PC-9 (cell line): ENCODE measurements at regions not wholly inside any gene's neighbourhood (a gene's known extent, or its start where the extent isn't known, plus 50 kb on each side); places are given as distances from the start of the nearest gene placed in this dataset.
A peak's percentile ranks its signal among the peaks of the same experiment; 100 is the strongest.

ENCODE experiments used
- BruUV-seq: library from RNA; stranded (reverse); fragments of 400-500 nt; replicated peaks from 2 replicates; lab custom pipeline; 2021; lab: Mats Ljungman, UMichigan
- CTCF ChIA-PET: fragments of 300-600 bp; sonication (Branson Sonifier 250); formaldehyde crosslinking; loops from one replicate; lab custom pipeline; 2022; ENCODE audit warnings: antibody characterized with exemption; lab: Charles Lee
- POLR2A ChIA-PET: fragments of 300-600 bp; sonication (Branson Sonifier 250); formaldehyde crosslinking; loops from one replicate; lab custom pipeline; 2022; ENCODE audit warnings: antibody characterized with exemption; ENCODE audit not compliant: unreplicated experiment; lab: Charles Lee
- DNase-seq, 2 experiments: peaks; one replicate each; pipeline versions ENCODE4 v3.0.0 to v3.0.0-alpha.2; 2015 to 2022; ENCODE audit warnings: mixed read lengths in 1 of 2
- H2AFZ ChIP-seq: fragments of 200-600 bp; sonication (generic); 2 replicates; pipeline ENCODE4 v1.8.1; 2017; ENCODE audit warnings: antibody characterized with exemption
- H3F3A ChIP-seq: fragments of 200-600 bp; sonication (generic); 2 replicates; pipeline ENCODE4 v1.8.1; 2017; ENCODE audit warnings: antibody characterized with exemption, mild to moderate bottlenecking, low read depth; ENCODE audit not compliant: insufficient read depth
- H3K27ac ChIP-seq: fragments of 200-600 bp; sonication (generic); 2 replicates; pipeline ENCODE4 v1.6.1; 2016; ENCODE audit warnings: mixed run types
- H3K27me3 ChIP-seq: fragments of 200-600 bp; sonication (generic); 2 replicates; pipeline ENCODE4 v1.6.1; 2016; ENCODE audit warnings: low read depth, mixed run types; ENCODE audit not compliant: insufficient read depth
- H3K36me3 ChIP-seq: fragments of 200-600 bp; sonication (generic); 2 replicates; pipeline ENCODE4 v1.6.1; 2016; ENCODE audit warnings: low read depth, mixed run types
- H3K4me1 ChIP-seq: fragments of 200-600 bp; sonication (generic); replicated peaks from 2 replicates; pipeline ENCODE4 v1.6.1; 2016; ENCODE audit warnings: mixed run types; ENCODE audit not compliant: insufficient read depth
- H3K4me2 ChIP-seq: fragments of 200-600 bp; sonication (generic); 2 replicates; pipeline ENCODE4 v1.6.1; 2017; ENCODE audit warnings: mixed run types
- H3K4me3 ChIP-seq: fragments of 200-600 bp; sonication (generic); 2 replicates; pipeline ENCODE4 v1.6.1; 2016; ENCODE audit warnings: mixed run types
- H3K79me2 ChIP-seq: fragments of 200-600 bp; sonication (generic); 2 replicates; pipeline ENCODE4 v1.6.1; 2017; ENCODE audit warnings: low read depth, mixed run types
- H3K9me2 ChIP-seq: fragments of 200-600 bp; sonication (generic); 2 replicates; pipeline ENCODE4 v1.8.1; 2017; ENCODE audit warnings: mild to moderate bottlenecking; ENCODE audit not compliant: insufficient read depth
- H3K9me3 ChIP-seq: fragments of 200-600 bp; sonication (generic); 2 replicates; pipeline ENCODE4 v1.8.1; 2016; ENCODE audit warnings: low read depth; ENCODE audit not compliant: insufficient read depth
- H4K20me1 ChIP-seq: fragments of 200-600 bp; sonication (generic); 2 replicates; pipeline ENCODE4 v1.8.1; 2017; ENCODE audit not compliant: insufficient read depth
- CTCF ChIP-seq: fragments of 200-600 bp; sonication (generic); conservative IDR thresholded peaks from 2 replicates; pipeline ENCODE4 v1.6.1; 2017; ENCODE audit warnings: mixed run types, antibody characterized with exemption, mild to moderate bottlenecking, moderate library complexity
- EZH2 ChIP-seq: fragments of 200-600 bp; sonication (generic); IDR thresholded peaks from 2 replicates; pipeline ENCODE4 v1.8.0; 2017; ENCODE audit warnings: antibody characterized with exemption, low read depth
- intact Hi-C: fragments of 100-400 bp; cut with micrococcal nuclease; formaldehyde crosslinking; loops from one replicate; pipeline ENCODE4 v1.10.0; 2022; ENCODE audit not compliant: unreplicated experiment

- Histone ChIP-seq H3K27me3 (no peaks in the 10 kb centered on the region), H3K4me2 (no peak overlapping the region)
- POLR2A ChIA-PET: interaction anchor here (0.6 to 0.7 kb wide), 2 partner anchors 11 to 104 kb away, joined by 4 to 6 read pairs; no protein-coding TSS in a partner anchor
Observed at GRCh38 chr1:199794105-199794863, 233.2 kb upstream of the NR5A2 start.

GRCh38 chr1:199799116-199799515 lies 228.4 kb upstream of the NR5A2 start:
- Histone ChIP-seq H3K4me1 (0 out of 2 replicates have a peak, but pooled peaks cover under 1% of the 10 kb centered on the region), H3K4me3 (no peak overlapping the region), H3K9me2 (peaks cover 5% of the 10 kb centered on the region; the same call in 1 of the 2 replicates), H3K9me3 (no peaks in the 10 kb centered on the region), H3K4me2 (no peak overlapping the region), H3K79me2 (no peaks in the 10 kb centered on the region), H3K27ac (no peak overlapping the region), H2AFZ (no peak overlapping the region), H3K27me3 (no peaks in the 10 kb centered on the region), H4K20me1 (no peaks in the 10 kb centered on the region), H3K36me3 (no peaks in the 10 kb centered on the region), H3F3A (no peaks in the 10 kb centered on the region)
- CTCF ChIA-PET: no interaction called here
- DNase-seq: no peak
- TF ChIP-seq EZH2 (no peak), CTCF (no peak)
- intact Hi-C loops: no loop called here
- POLR2A ChIA-PET: no interaction called here
- no TSS peak for BruUV-seq

More at GRCh38 chr1:199794105-199794863, 233.2 kb upstream of the NR5A2 start:
- BruUV-seq: no TSS peak
- no peak for DNase-seq
- Histone ChIP-seq H2AFZ (peak overlapping the region; percentile 25), H3K36me3 (no peaks in the 10 kb centered on the region), H3K4me1 (0 out of 2 replicates have a peak, but pooled peaks cover 3% of the 10 kb centered on the region), H3K27ac (no peak overlapping the region), H3K4me3 (no peak overlapping the region), H3K79me2 (no peaks in the 10 kb centered on the region), H3K9me3 (no peaks in the 10 kb centered on the region), H3F3A (no peaks in the 10 kb centered on the region), H3K9me2 (no peaks in the 10 kb centered on the region), H4K20me1 (no peaks in the 10 kb centered on the region)
- TF ChIP-seq CTCF (no peak), EZH2 (no peak)
- intact Hi-C loops: no loop called here
- CTCF ChIA-PET: no interaction called here

- H2AFZ ChIP-seq: no peak overlapping the region
- no peak overlapping the region for H3K4me3 ChIP-seq
- H4K20me1 ChIP-seq: no peaks in the 10 kb centered on the region
- peaks cover 5% of the 10 kb centered on the region for H3K9me2 ChIP-seq
- no peaks in the 10 kb centered on the region for H3K27me3 ChIP-seq
- CTCF ChIA-PET: no interaction called here
- no peak overlapping the region for H3K4me2 ChIP-seq
- no peaks in the 10 kb centered on the region for H3K79me2 ChIP-seq
- no peaks in the 10 kb centered on the region for H3K36me3 ChIP-seq
- peaks cover 33% of the 10 kb centered on the region for H3K4me1 ChIP-seq
- no peak for DNase-seq
- H3K27ac ChIP-seq: no peak overlapping the region
- TF ChIP-seq EZH2 (no peak), CTCF (no peak)
- POLR2A ChIA-PET: no interaction called here
- BruUV-seq: no TSS peak
- intact Hi-C loops: no loop called here
- H3K9me3 ChIP-seq: no peaks in the 10 kb centered on the region
- H3F3A ChIP-seq: peaks cover 29% of the 10 kb centered on the region
Observed at GRCh38 chr1:199804526-199804925, 223.0 kb upstream of the NR5A2 start.
